ENCODE measurements at regions not wholly inside any gene's neighbourhood (a gene's known extent, or its start where the extent isn't known, plus 50 kb on each side); places are given as distances from the start of the nearest gene placed in this dataset.

DNA sequence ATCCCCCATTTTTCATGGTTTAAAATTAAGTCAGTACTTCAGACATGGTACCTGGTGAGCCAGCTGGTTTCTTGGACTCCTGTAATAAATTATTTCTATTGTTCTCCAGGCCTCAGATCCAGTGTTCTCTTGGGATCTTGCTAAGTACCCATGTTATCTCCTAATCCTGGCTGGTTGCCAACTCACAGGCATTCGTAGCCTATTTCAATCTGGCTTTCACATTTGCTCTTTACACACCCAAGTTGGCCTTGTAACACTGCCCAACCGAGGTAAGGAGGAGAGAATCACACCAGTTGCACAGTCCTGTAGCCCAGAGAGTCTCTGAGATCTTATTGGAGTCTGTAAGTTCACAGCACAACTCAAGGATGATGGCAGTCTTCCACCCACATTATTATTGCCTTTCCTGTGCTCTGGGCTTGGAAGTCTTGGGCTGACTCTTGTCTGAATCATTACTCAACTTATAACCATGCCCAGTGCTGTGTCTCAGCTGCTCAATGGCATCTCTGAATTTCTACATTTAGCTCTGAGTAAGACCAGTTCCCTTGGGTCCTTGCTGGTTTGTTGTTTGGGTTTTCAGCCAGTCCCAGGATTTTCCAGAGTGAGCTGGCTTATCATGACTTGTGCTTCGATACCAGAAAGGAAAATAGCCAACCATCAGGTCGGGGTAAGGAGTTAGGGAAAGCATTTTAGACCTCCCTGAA, 76.6 kb upstream of the KLF12 start:
- no peak overlapping the region for H3K4me2 ChIP-seq (ENCODE audit: control insufficient read depth, insufficient read depth)
- H3K36me3 ChIP-seq (ENCODE audit: control insufficient read depth in 2 of 2, insufficient read depth in 2 of 2, low read length in 1 of 2): no peaks in the 10 kb centered on the region
- DNase-seq (ENCODE audit: low read depth, low spot score) (no peak), ATAC-seq (no peak), FAIRE-seq (no peak)
- POLR2A ChIA-PET: no interaction called here
- H3K9ac ChIP-seq (ENCODE audit: control insufficient read depth, insufficient read depth, low read length): no peak overlapping the region
- SMC1A ChIA-PET (ENCODE audit: uncharacterized antibody, unreplicated experiment): interaction anchor here (0.6 kb wide), 1 partner anchor 292 kb away, joined by 3 read pairs; no protein-coding TSS in a partner anchor
- no peak overlapping the region for H3K4me3 ChIP-seq
- in situ Hi-C loops (cut with MboI): no loop called here
- no TSS peak for BruUV-seq (replicated peaks)
- H2AFZ ChIP-seq (ENCODE audit: control insufficient read depth, low read depth, low read length): no peak overlapping the region
- CTCF ChIA-PET: no interaction called here
- intact Hi-C loops (cut with micrococcal nuclease; ENCODE audit: unreplicated experiment): no loop called here
- TF ChIP-seq NFXL1 (IDR thresholded peaks at IDR 0.05; ENCODE audit: borderline replicate concordance) (no peak), SRF (IDR thresholded peaks at IDR 0.05; ENCODE audit: low read depth in 2 of 2, low read length in 2 of 2) (no peak), BCL11A (IDR thresholded peaks at IDR 0.05; ENCODE audit: low read depth, low read length) (no peak), TCF3 (IDR thresholded peaks at IDR 0.05; ENCODE audit: borderline replicate concordance, insufficient read depth, low read depth, low read length) (no peak), NRF1 (conservative IDR thresholded peaks at IDR 0.05; ENCODE audit: low read depth, low read length) (no peak), FOXK2 (IDR thresholded peaks at IDR 0.05) (no peak), RAD21 (IDR thresholded peaks at IDR 0.05; ENCODE audit: insufficient read depth, low read depth, low read length) (no peak), FOXM1 (IDR thresholded peaks at IDR 0.05; ENCODE audit: low read depth, low read length) (no peak), GABPA (IDR thresholded peaks at IDR 0.05; ENCODE audit: low read depth) (no peak), NFIC (IDR thresholded peaks at IDR 0.05; ENCODE audit: low read depth, low read length) (no peak), ASH2L (IDR thresholded peaks at IDR 0.05; ENCODE audit: borderline replicate concordance, low read depth) (no peak), SUZ12 (IDR thresholded peaks at IDR 0.05; ENCODE audit: unreplicated experiment) (no peak), IKZF2 (IDR thresholded peaks at IDR 0.05) (no peak), SP1 (IDR thresholded peaks at IDR 0.05; ENCODE audit: low read depth, low read length) (no peak), RCOR1 (conservative IDR thresholded peaks at IDR 0.05; ENCODE audit: low read depth, low read length) (no peak)
- TF ChIP-seq, protein P1, sequence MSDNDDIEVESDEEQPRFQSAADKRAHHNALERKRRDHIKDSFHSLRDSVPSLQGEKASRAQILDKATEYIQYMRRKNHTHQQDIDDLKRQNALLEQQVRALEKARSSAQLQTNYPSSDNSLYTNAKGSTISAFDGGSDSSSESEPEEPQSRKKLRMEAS (IDR thresholded peaks at IDR 0.05; ENCODE audit: low read depth, low read length): no peak
- TF ChIP-seq, protein P2, sequence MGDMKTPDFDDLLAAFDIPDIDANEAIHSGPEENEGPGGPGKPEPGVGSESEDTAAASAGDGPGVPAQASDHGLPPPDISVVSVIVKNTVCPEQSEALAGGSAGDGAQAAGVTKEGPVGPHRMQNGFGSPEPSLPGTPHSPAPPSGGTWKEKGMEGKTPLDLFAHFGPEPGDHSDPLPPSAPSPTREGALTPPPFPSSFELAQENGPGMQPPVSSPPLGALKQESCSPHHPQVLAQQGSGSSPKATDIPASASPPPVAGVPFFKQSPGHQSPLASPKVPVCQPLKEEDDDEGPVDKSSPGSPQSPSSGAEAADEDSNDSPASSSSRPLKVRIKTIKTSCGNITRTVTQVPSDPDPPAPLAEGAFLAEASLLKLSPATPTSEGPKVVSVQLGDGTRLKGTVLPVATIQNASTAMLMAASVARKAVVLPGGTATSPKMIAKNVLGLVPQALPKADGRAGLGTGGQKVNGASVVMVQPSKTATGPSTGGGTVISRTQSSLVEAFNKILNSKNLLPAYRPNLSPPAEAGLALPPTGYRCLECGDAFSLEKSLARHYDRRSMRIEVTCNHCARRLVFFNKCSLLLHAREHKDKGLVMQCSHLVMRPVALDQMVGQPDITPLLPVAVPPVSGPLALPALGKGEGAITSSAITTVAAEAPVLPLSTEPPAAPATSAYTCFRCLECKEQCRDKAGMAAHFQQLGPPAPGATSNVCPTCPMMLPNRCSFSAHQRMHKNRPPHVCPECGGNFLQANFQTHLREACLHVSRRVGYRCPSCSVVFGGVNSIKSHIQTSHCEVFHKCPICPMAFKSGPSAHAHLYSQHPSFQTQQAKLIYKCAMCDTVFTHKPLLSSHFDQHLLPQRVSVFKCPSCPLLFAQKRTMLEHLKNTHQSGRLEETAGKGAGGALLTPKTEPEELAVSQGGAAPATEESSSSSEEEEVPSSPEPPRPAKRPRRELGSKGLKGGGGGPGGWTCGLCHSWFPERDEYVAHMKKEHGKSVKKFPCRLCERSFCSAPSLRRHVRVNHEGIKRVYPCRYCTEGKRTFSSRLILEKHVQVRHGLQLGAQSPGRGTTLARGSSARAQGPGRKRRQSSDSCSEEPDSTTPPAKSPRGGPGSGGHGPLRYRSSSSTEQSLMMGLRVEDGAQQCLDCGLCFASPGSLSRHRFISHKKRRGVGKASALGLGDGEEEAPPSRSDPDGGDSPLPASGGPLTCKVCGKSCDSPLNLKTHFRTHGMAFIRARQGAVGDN (IDR thresholded peaks at IDR 0.05): no peak
- H3K79me2 ChIP-seq (ENCODE audit: control insufficient read depth, insufficient read depth, low read length): no peaks in the 10 kb centered on the region
- RAD21 ChIA-PET (ENCODE audit: unreplicated experiment): no interaction called here
- H3K27me3 ChIP-seq (replicated peaks in 1 of 2; ENCODE audit: control insufficient read depth in 2 of 2, insufficient read depth in 2 of 2, low read length in 1 of 2): no peaks in the 10 kb centered on the region
- 0% methylated on average over 4 of the region's 4 CpGs for WGBS (ENCODE audit: insufficient coverage, insufficient replicate concordance, low lambda C conversion rate, missing lambda C conversion rate)
- H3K27ac ChIP-seq (ENCODE audit: control insufficient read depth, insufficient read depth): no peak overlapping the region
- no peaks in the 10 kb centered on the region for H3K9me3 ChIP-seq (replicated peaks; ENCODE audit: control insufficient read depth, insufficient read depth, low read length)
- no peaks in the 10 kb centered on the region for H3K4me1 ChIP-seq (ENCODE audit: control insufficient read depth, insufficient read depth, low read length)
- H4K20me1 ChIP-seq (ENCODE audit: control insufficient read depth, insufficient read depth): no peaks in the 10 kb centered on the region
